K562 (cell line): ENCODE measurements at regions not wholly inside any gene's neighbourhood (a gene's known extent, or its start where the extent isn't known, plus 50 kb on each side); places are given as distances from the start of the nearest gene placed in this dataset.

ENCODE experiments used
- ATAC-seq: fragments of 200-7000 bp; cut with Tn5 transposase; 3 replicates; pipeline ENCODE4 v1.9.1; 2020; ENCODE audit warnings: moderate library complexity
- BruUV-seq: library from RNA; stranded (reverse); fragments of 400-500 nt; replicated peaks from 2 replicates; lab custom pipeline; 2021; lab: Mats Ljungman, UMichigan
- CTCF ChIA-PET: fragments of 300-600 bp; formaldehyde crosslinking; extraction: SDS; loops from one replicate; lab custom pipeline; 2021; ENCODE audit warnings: low intra/inter-chr PET ratio; lab: Yijun Ruan, JAX
- POLR2A ChIA-PET: fragments of 300-600, 350-650 bp; sonication (Branson Sonifier 250); formaldehyde crosslinking; extraction: SDS; loops from one replicate; lab custom pipeline; 2021; ENCODE audit warnings: antibody characterized with exemption, inconsistent platforms; lab: Yijun Ruan, JAX
- DNase-seq, 4 experiments: peaks; one replicate each; pipeline versions ENCODE4 v3.0.0 to v3.0.0-alpha.2; 2011 to 2018; ENCODE audit warnings: low spot score in 3 of 4, mixed read lengths in 3 of 4; ENCODE audit errors: extremely low read depth in 1 of 4
- FAIRE-seq: peaks from 2 replicates; lab custom pipeline; 2011; peaks lifted over from hg19 to GRCh38; lab: Jason Lieb, UNC
- H2AFZ ChIP-seq: 2 replicates; pipeline ENCODE4 v1.6.0; 2011; ENCODE audit warnings: low read depth, low read length, control low read depth, inconsistent platforms
- H3K27ac ChIP-seq: fragments of 200-600 bp; 3 replicates; pipeline ENCODE4 v1.8.0; 2011; ENCODE audit warnings: low read depth, mild to moderate bottlenecking, control low read depth, inconsistent platforms, low read length, moderate library complexity, mixed read lengths; ENCODE audit errors: extremely low read depth
- H3K27me3 ChIP-seq, 2 experiments: fragments of 300-600 bp in 1 of 2; 2 replicates in 1 of 2; 3 replicates in 1 of 2; pipeline versions ENCODE4 v1.6.0 to v1.8.0; 2011; ENCODE audit warnings: inconsistent platforms in 2 of 2, low read length in 2 of 2, mild to moderate bottlenecking in 1 of 2, mixed read lengths in 1 of 2, moderate library complexity in 1 of 2; ENCODE audit not compliant: control insufficient read depth in 2 of 2, insufficient read depth in 2 of 2
- H3K36me3 ChIP-seq: fragments of 300-600 bp; 3 replicates; pipeline ENCODE4 v1.8.0; 2011; ENCODE audit warnings: mild to moderate bottlenecking, low read length, inconsistent platforms; ENCODE audit not compliant: control insufficient read depth, insufficient read depth
- H3K4me1 ChIP-seq, 2 experiments: fragments of 200-600 bp in 1 of 2; replicated peaks in 1 of 2; 2 replicates in 1 of 2; 3 replicates in 1 of 2; pipeline versions ENCODE4 v1.5.1 to v1.8.0; 2011; ENCODE audit warnings: inconsistent platforms in 2 of 2, low read length in 2 of 2, mild to moderate bottlenecking in 1 of 2, mixed read lengths in 1 of 2, moderate library complexity in 1 of 2; ENCODE audit not compliant: control insufficient read depth in 2 of 2, insufficient read depth in 2 of 2
- H3K4me2 ChIP-seq: 2 replicates; pipeline ENCODE4 v1.6.1; 2011; ENCODE audit warnings: low read length, control low read depth, inconsistent platforms, mixed read lengths; ENCODE audit not compliant: insufficient read depth
- H3K4me3 ChIP-seq: fragments of 200-600 bp; sonication (generic), shearing (Covaris generic); 2 replicates; pipeline ENCODE4 v1.5.1; 2016; ENCODE audit warnings: control low read depth, inconsistent platforms
- H3K79me2 ChIP-seq: fragments of 200-600 bp; 3 replicates; pipeline ENCODE4 v1.8.0; 2011; ENCODE audit warnings: low read length, inconsistent platforms; ENCODE audit not compliant: control insufficient read depth, insufficient read depth
- H3K9ac ChIP-seq, 2 experiments: 2 replicates each; pipeline versions ENCODE4 v1.6.0 to v1.6.1; 2011; ENCODE audit warnings: low read depth in 2 of 2, low read length in 2 of 2, control low read depth in 1 of 2, inconsistent platforms in 1 of 2, mild to moderate bottlenecking in 1 of 2, mixed read lengths in 1 of 2; ENCODE audit not compliant: insufficient read depth in 1 of 2
- H3K9me1 ChIP-seq: one replicate; pipeline ENCODE4 v1.6.0; 2011; ENCODE audit warnings: inconsistent platforms, mild to moderate bottlenecking, low read length, moderate library complexity; ENCODE audit not compliant: control insufficient read depth, insufficient read depth
- H3K9me3 ChIP-seq: replicated peaks from 2 replicates; pipeline ENCODE4 v1.5.1; 2011; ENCODE audit warnings: low read depth, low read length, inconsistent platforms; ENCODE audit not compliant: control insufficient read depth, insufficient read depth
- H4K20me1 ChIP-seq: replicated peaks from 2 replicates; pipeline ENCODE4 v1.6.1; 2011; ENCODE audit warnings: low read length, inconsistent platforms, mixed read lengths; ENCODE audit not compliant: control insufficient read depth, insufficient read depth
- ARID1B ChIP-seq: fragments of 450-650 bp; IDR thresholded peaks from 2 replicates; pipeline ENCODE4 v1.6.1; 2016; ENCODE audit warnings: antibody characterized with exemption, mild to moderate bottlenecking, inconsistent platforms
- CCAR2 ChIP-seq: fragments of 200-400 bp; formaldehyde crosslinking; IDR thresholded peaks from 2 replicates; pipeline ENCODE4 v1.6.1; 2017; ENCODE audit warnings: mild to moderate bottlenecking, low read depth, low read length
- FOXA3 ChIP-seq, 2 experiments: fragments of 450-650 bp in 1 of 2; sonication (generic) in 1 of 2; formaldehyde crosslinking; IDR thresholded peaks in 1 of 2; conservative IDR thresholded peaks in 1 of 2; 2 replicates each; pipeline versions ENCODE4 v1.4.0 to v1.8.0; 2020 to 2022; ENCODE audit warnings: mild to moderate bottlenecking in 2 of 2, missing genetic modification reagents in 1 of 2
- GABPB1 ChIP-seq: sonication (generic); formaldehyde crosslinking; IDR thresholded peaks from 2 replicates; pipeline ENCODE4 v1.8.0; 2022; ENCODE audit warnings: mild to moderate bottlenecking, missing genetic modification reagents
- HDAC1 ChIP-seq, 2 experiments: fragments of 450-650 bp; IDR thresholded peaks; 2 replicates each; pipeline ENCODE4 v1.6.1; 2016 to 2017; ENCODE audit warnings: inconsistent platforms in 1 of 2, mild to moderate bottlenecking in 1 of 2, moderate library complexity in 1 of 2
- MEIS2 ChIP-seq: fragments of 450-650 bp; IDR thresholded peaks from 2 replicates; pipeline ENCODE4 v1.6.1; 2014; ENCODE audit warnings: mild to moderate bottlenecking; ENCODE audit not compliant: partially characterized antibody
- MTA2 ChIP-seq: fragments of 450-650 bp; IDR thresholded peaks from 2 replicates; pipeline ENCODE4 v1.6.1; 2016; ENCODE audit warnings: low read depth
- NRF1 ChIP-seq, 2 experiments: fragments of 450-650 bp; IDR thresholded peaks in 1 of 2; conservative IDR thresholded peaks in 1 of 2; 2 replicates each; pipeline ENCODE4 v1.6.1; 2014; ENCODE audit warnings: mild to moderate bottlenecking in 2 of 2
- SIRT6 ChIP-seq: IDR thresholded peaks from one replicate; pipeline ENCODE4 v1.6.1; 2012; ENCODE audit warnings: low read depth, mild to moderate bottlenecking, control low read depth, inconsistent platforms, low read length, moderate library complexity
- SMAD3 ChIP-seq: fragments of 450-650 bp; formaldehyde crosslinking; conservative IDR thresholded peaks from 2 replicates; pipeline ENCODE4 v1.4.0; 2020; ENCODE audit warnings: mild to moderate bottlenecking
- SREBF1 ChIP-seq: fragments of 150-350 bp; IDR thresholded peaks from 2 replicates; pipeline ENCODE4 v1.6.1; 2014; ENCODE audit warnings: antibody characterized with exemption, low read depth, low read length, borderline replicate concordance
- TGIF2 ChIP-seq: sonication (generic); formaldehyde crosslinking; IDR thresholded peaks from 2 replicates; pipeline ENCODE4 v1.8.1; 2022; ENCODE audit warnings: mild to moderate bottlenecking, missing genetic modification reagents, moderate library complexity
- TRIM24 ChIP-seq, 2 experiments: fragments of 450-650 bp; IDR thresholded peaks; 2 replicates each; pipeline ENCODE4 v1.6.1; 2016
- ZNF197 ChIP-seq: fragments of 200-800 bp; sonication (Bioruptor generic); IDR thresholded peaks from 2 replicates; pipeline ENCODE4 v1.6.1; 2016; ENCODE audit warnings: low read depth, missing genetic modification characterization, missing compliant biosample characterization
- ZNF668 ChIP-seq: fragments of 250-450 bp; sonication (Bioruptor Pico); IDR thresholded peaks from 2 replicates; pipeline ENCODE4 v1.8.0; 2022; ENCODE audit warnings: mild to moderate bottlenecking, inconsistent platforms
- WGBS: fragments of 100-300 bp; shearing (Covaris generic); methylation state at CpG from one replicate; pipeline ENCODE4 v1.1.6; 2016; ENCODE audit warnings: low coverage, mixed read lengths; ENCODE audit not compliant: insufficient coverage; ENCODE audit errors: missing lambda C conversion rate; 5-methylcytosine and 5-hydroxymethylcytosine counted together
- in situ Hi-C: fragments of 300-500 bp; cut with MboI; formaldehyde crosslinking; loops from 4 replicates; pipeline ENCODE4 v1.15.0; 2018; ENCODE audit warnings: inconsistent platforms, mixed read lengths
- intact Hi-C: fragments of 100-400 bp; cut with micrococcal nuclease; formaldehyde crosslinking; loops from 2 replicates; pipeline ENCODE4 v1.14.2; 2022
- TF ChIP-seq, protein P1 (sequence below): fragments of 250-450 bp; sonication (Bioruptor Pico); IDR thresholded peaks from 2 replicates; pipeline ENCODE4 v1.4.0; 2020

DNA sequence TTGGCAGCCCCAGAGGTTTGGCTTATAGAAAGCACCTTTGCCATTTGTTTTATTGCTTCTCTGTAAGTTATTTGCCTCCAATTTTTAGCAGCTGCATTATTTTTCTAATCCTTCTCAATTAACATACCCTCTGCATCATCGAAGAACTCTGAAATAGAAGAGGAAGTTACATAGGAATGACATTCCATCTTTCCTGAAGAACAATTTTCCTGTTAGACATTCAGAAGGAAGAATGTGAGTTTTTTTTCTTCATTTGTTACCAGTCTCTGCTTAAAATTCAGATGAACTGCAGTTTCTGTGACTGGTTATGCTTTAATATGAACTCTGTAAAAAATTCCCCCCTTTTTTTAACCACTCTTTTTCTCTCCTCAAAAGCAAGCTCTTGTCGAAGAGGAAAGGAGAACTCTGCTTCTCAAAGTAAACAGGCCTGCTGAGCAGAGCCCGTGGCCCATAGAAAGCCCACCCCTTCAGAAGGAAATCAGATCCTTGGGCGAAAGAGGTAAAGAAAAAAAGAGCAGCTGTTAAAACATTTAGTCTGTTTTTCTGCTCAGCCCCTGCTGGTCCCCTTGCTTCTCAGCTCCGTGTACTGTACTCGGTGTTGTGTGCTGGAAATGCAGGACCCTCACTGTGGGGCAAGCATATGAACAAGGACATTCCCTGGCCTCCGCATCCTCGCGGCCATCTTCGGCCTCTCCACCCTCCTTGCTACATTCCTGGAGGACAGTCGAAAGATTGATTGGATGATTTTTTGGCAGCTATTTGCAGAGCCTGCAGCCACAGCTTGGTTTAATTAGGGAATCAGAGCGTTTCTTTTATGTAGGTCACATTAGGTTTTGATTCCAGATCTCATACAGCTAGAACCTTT is 164.4 kb upstream of the LRIG3 start:
- ChIA-PET POLR2A (no interaction called here), CTCF (no interaction called here)
- H3K4me1 ChIP-seq: no peaks in the 10 kb centered on the region
- ATAC-seq (no peak), FAIRE-seq (no peak), DNase-seq (no peak)
- H3K79me2 ChIP-seq: no peaks in the 10 kb centered on the region
- in situ Hi-C loops (no loop called here), intact Hi-C loops (no loop called here)
- BruUV-seq: no TSS peak
- no peak for TF ChIP-seq ZNF197
- no peak for TF ChIP-seq ZNF668 (CRISPR knock-in tag)
- TF ChIP-seq CCAR2: no peak
- TF ChIP-seq MTA2: no peak
- TF ChIP-seq, protein P1, sequence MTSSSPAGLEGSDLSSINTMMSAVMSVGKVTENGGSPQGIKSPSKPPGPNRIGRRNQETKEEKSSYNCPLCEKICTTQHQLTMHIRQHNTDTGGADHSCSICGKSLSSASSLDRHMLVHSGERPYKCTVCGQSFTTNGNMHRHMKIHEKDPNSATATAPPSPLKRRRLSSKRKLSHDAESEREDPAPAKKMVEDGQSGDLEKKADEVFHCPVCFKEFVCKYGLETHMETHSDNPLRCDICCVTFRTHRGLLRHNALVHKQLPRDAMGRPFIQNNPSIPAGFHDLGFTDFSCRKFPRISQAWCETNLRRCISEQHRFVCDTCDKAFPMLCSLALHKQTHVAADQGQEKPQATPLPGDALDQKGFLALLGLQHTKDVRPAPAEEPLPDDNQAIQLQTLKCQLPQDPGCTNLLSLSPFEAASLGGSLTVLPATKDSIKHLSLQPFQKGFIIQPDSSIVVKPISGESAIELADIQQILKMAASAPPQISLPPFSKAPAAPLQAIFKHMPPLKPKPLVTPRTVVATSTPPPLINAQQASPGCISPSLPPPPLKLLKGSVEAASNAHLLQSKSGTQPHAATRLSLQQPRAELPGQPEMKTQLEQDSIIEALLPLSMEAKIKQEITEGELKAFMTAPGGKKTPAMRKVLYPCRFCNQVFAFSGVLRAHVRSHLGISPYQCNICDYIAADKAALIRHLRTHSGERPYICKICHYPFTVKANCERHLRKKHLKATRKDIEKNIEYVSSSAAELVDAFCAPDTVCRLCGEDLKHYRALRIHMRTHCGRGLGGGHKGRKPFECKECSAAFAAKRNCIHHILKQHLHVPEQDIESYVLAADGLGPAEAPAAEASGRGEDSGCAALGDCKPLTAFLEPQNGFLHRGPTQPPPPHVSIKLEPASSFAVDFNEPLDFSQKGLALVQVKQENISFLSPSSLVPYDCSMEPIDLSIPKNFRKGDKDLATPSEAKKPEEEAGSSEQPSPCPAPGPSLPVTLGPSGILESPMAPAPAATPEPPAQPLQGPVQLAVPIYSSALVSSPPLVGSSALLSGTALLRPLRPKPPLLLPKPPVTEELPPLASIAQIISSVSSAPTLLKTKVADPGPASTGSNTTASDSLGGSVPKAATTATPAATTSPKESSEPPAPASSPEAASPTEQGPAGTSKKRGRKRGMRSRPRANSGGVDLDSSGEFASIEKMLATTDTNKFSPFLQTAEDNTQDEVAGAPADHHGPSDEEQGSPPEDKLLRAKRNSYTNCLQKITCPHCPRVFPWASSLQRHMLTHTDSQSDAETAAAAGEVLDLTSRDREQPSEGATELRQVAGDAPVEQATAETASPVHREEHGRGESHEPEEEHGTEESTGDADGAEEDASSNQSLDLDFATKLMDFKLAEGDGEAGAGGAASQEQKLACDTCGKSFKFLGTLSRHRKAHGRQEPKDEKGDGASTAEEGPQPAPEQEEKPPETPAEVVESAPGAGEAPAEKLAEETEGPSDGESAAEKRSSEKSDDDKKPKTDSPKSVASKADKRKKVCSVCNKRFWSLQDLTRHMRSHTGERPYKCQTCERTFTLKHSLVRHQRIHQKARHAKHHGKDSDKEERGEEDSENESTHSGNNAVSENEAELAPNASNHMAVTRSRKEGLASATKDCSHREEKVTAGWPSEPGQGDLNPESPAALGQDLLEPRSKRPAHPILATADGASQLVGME (CRISPR knock-in tag): no peak
- no peak for TF ChIP-seq TGIF2 (CRISPR knock-in tag)
- no peak for TF ChIP-seq NRF1 (conservative IDR thresholded peaks at IDR 0.05 in 1 of 2, IDR thresholded peaks at IDR 0.05 in 1 of 2)
- no peak for TF ChIP-seq SMAD3 (CRISPR knock-in tag)
- TF ChIP-seq GABPB1 (CRISPR knock-in tag): no peak
- no peak for TF ChIP-seq ARID1B
- TF ChIP-seq SIRT6: no peak
- TF ChIP-seq MEIS2: no peak
- TF ChIP-seq HDAC1 (IDR thresholded peaks at IDR 0.05): no peak
- no peak for TF ChIP-seq FOXA3 (CRISPR knock-in tag; conservative IDR thresholded peaks at IDR 0.05 in 1 of 2, IDR thresholded peaks at IDR 0.05 in 1 of 2)
- no peak for TF ChIP-seq TRIM24 (IDR thresholded peaks at IDR 0.05)
- no peak for TF ChIP-seq SREBF1
- no peak overlapping the region for H3K9ac ChIP-seq
- WGBS: 2% methylated on average over 10 of the region's 12 CpGs
- H3K27me3 ChIP-seq: no peaks in the 10 kb centered on the region
- H3K9me1 ChIP-seq: no peaks in the 10 kb centered on the region
- H3K9me3 ChIP-seq: no peaks in the 10 kb centered on the region
- no peak overlapping the region for H3K4me3 ChIP-seq
- H2AFZ ChIP-seq: no peak overlapping the region
- no peak overlapping the region for H3K27ac ChIP-seq
- no peaks in the 10 kb centered on the region for H4K20me1 ChIP-seq
- H3K36me3 ChIP-seq: no peaks in the 10 kb centered on the region
- H3K4me2 ChIP-seq: no peak overlapping the region
